Endothelial cell of umbilical vein (primary cell): ENCODE measurements at regions not wholly inside any gene's neighbourhood (a gene's known extent, or its start where the extent isn't known, plus 50 kb on each side); places are given as distances from the start of the nearest gene placed in this dataset.

ENCODE experiments used
- BruUV-seq: library from RNA; stranded (reverse); fragments of 400-500 nt; replicated peaks from 2 replicates; lab custom pipeline; 2021; lab: Mats Ljungman, UMichigan
- CTCF ChIA-PET: fragments of 300-600, 350-600 bp; sonication (Branson Sonifier 250); formaldehyde crosslinking; loops from one replicate; lab custom pipeline; 2021; ENCODE audit warnings: antibody characterized with exemption, inconsistent platforms; lab: Charles Lee
- POLR2A ChIA-PET: fragments of 300-600, 350-600 bp; sonication (Branson Sonifier 250); formaldehyde crosslinking; loops from one replicate; lab custom pipeline; 2021; ENCODE audit warnings: antibody characterized with exemption, inconsistent platforms; lab: Charles Lee
- DNase-seq: peaks from one replicate; pipeline ENCODE4 v3.0.0-alpha.2; 2011; ENCODE audit warnings: low read depth, low spot score
- FAIRE-seq: peaks from 2 replicates; lab custom pipeline; 2011; peaks lifted over from hg19 to GRCh38; lab: Jason Lieb, UNC
- H2AFZ ChIP-seq: 2 replicates; pipeline ENCODE4 v1.6.0; 2012; ENCODE audit warnings: low read depth, low read length, control low read depth, inconsistent platforms
- H3K27ac ChIP-seq: 2 replicates; pipeline ENCODE4 v1.5.1; 2011; ENCODE audit warnings: low read depth, mild to moderate bottlenecking, control low read depth, low read length, moderate library complexity; ENCODE audit not compliant: insufficient read depth
- H3K27me3 ChIP-seq, 2 experiments: 2 replicates each; pipeline versions ENCODE4 v1.6.0 to v1.6.1; 2011; ENCODE audit warnings: low read length in 2 of 2, mixed read lengths in 1 of 2; ENCODE audit not compliant: control insufficient read depth in 2 of 2, insufficient read depth in 2 of 2
- H3K36me3 ChIP-seq, 2 experiments: 2 replicates in 1 of 2; 3 replicates in 1 of 2; pipeline ENCODE4 v1.5.1; 2011; ENCODE audit warnings: low read length in 2 of 2, mild to moderate bottlenecking in 1 of 2, moderate library complexity in 1 of 2; ENCODE audit not compliant: control insufficient read depth in 2 of 2, insufficient read depth in 2 of 2; ENCODE audit errors: extremely low read depth in 1 of 2
- H3K4me1 ChIP-seq: 3 replicates; pipeline ENCODE4 v1.5.1; 2011; ENCODE audit warnings: mild to moderate bottlenecking, low read length; ENCODE audit not compliant: control insufficient read depth, insufficient read depth; ENCODE audit errors: extremely low read depth
- H3K4me2 ChIP-seq: 2 replicates; pipeline ENCODE4 v1.6.1; 2011; ENCODE audit warnings: low read length, control low read depth, mixed read lengths; ENCODE audit not compliant: insufficient read depth
- H3K4me3 ChIP-seq, 3 experiments: fragments of 200-600 bp in 1 of 3; sonication (generic), shearing (Covaris generic) in 1 of 3; replicated peaks in 1 of 3; 2 replicates each; pipeline ENCODE4 v1.5.1; 2011 to 2016; ENCODE audit warnings: control low read depth in 3 of 3, low read length in 3 of 3, mild to moderate bottlenecking in 2 of 3, inconsistent platforms in 1 of 3, low read depth in 1 of 3, moderate library complexity in 1 of 3; ENCODE audit not compliant: insufficient read depth in 1 of 3
- H3K79me2 ChIP-seq: 2 replicates; pipeline ENCODE4 v1.6.0; 2012; ENCODE audit warnings: low read length, inconsistent platforms; ENCODE audit not compliant: control insufficient read depth, insufficient read depth
- H3K9ac ChIP-seq: replicated peaks from 2 replicates; pipeline ENCODE3; 2011; ENCODE audit warnings: low read length, control low read depth; ENCODE audit not compliant: insufficient read depth; ENCODE audit errors: extremely low read depth
- H3K9me1 ChIP-seq: replicated peaks from 3 replicates; pipeline ENCODE4 v1.6.0; 2011; ENCODE audit warnings: mild to moderate bottlenecking, low read length; ENCODE audit not compliant: control insufficient read depth, insufficient read depth; ENCODE audit errors: extremely low read depth
- H3K9me3 ChIP-seq: replicated peaks from 2 replicates; pipeline ENCODE4 v1.5.1; 2012; ENCODE audit warnings: low read length, inconsistent platforms; ENCODE audit not compliant: control insufficient read depth, insufficient read depth
- H4K20me1 ChIP-seq: replicated peaks from 2 replicates; pipeline ENCODE3; 2011; ENCODE audit warnings: mild to moderate bottlenecking, low read length; ENCODE audit not compliant: control insufficient read depth, insufficient read depth; ENCODE audit errors: extremely low read depth
- CTCF ChIP-seq, 2 donors: IDR thresholded peaks; 1 replicate in 1 of 2; 2 replicates in 1 of 2; pipeline ENCODE4 v1.5.1; 2011; ENCODE audit warnings: low read length in 2 of 2, mild to moderate bottlenecking in 2 of 2, moderate library complexity in 2 of 2, control low read depth in 1 of 2, inconsistent platforms in 1 of 2, low read depth in 1 of 2; ENCODE audit not compliant: insufficient read depth in 1 of 2; ENCODE audit errors: extremely low read depth in 1 of 2
- EZH2 ChIP-seq: IDR thresholded peaks from 2 replicates; pipeline ENCODE4 v1.6.1; 2012; ENCODE audit warnings: borderline replicate concordance, low read depth, mild to moderate bottlenecking, moderate library complexity, low read length, inconsistent platforms; ENCODE audit not compliant: severe bottlenecking
- FOS ChIP-seq: IDR thresholded peaks from 2 replicates; pipeline ENCODE4 v1.6.1; 2011; ENCODE audit warnings: mild to moderate bottlenecking, low read length, moderate library complexity, borderline replicate concordance; ENCODE audit not compliant: insufficient read depth
- GATA2 ChIP-seq: IDR thresholded peaks from 2 replicates; pipeline ENCODE4 v1.7.0; 2011; ENCODE audit warnings: low read depth, mild to moderate bottlenecking, moderate library complexity, mixed read lengths, low read length; ENCODE audit not compliant: insufficient read length, insufficient read depth
- JUN ChIP-seq: IDR thresholded peaks from 2 replicates; pipeline ENCODE4 v1.6.1; 2011; ENCODE audit warnings: borderline replicate concordance, low read depth; ENCODE audit not compliant: insufficient read length, insufficient read depth
- MYC ChIP-seq: IDR thresholded peaks from one replicate; pipeline ENCODE4 v1.6.1; 2011; ENCODE audit warnings: mild to moderate bottlenecking, low read depth, low read length
- POLR2A ChIP-seq: IDR thresholded peaks from 2 replicates; pipeline ENCODE4 v1.6.1; 2012; ENCODE audit warnings: low read depth, mild to moderate bottlenecking, control low read depth, low read length
- POLR2AphosphoS5 ChIP-seq: IDR thresholded peaks from 2 replicates; pipeline ENCODE4 v1.6.1; 2012; ENCODE audit warnings: low read depth, mild to moderate bottlenecking, control low read depth, low read length, moderate library complexity; ENCODE audit not compliant: insufficient read depth
- dilution Hi-C: fragments of 300-500 bp; cut with MboI; formaldehyde crosslinking; loops from one replicate; pipeline ENCODE4 v1.15.0; 2019; ENCODE audit warnings: low sequenced_read_pairs; ENCODE audit not compliant: extremely low pct_ligation_motif_present
- intact Hi-C: fragments of 100-400 bp; cut with micrococcal nuclease; formaldehyde crosslinking; loops from one replicate; pipeline ENCODE4 v1.10.0; 2022
- TF ChIP-seq, protein P1 (sequence below): IDR thresholded peaks from 2 replicates; pipeline ENCODE4 v1.6.1; 2011; ENCODE audit not compliant: insufficient read depth, insufficient read length

- no peak overlapping the region for H3K9ac ChIP-seq
- no peaks in the 10 kb centered on the region for H4K20me1 ChIP-seq
- H3K27me3 ChIP-seq = no peaks in the 10 kb centered on the region
- dilution Hi-C loops (no loop called here), intact Hi-C loops (no loop called here)
- H3K27ac ChIP-seq = no peak overlapping the region
- POLR2A ChIA-PET = no interaction called here
- FAIRE-seq = no peak
- DNase-seq = no peak
- no peaks in the 10 kb centered on the region for H3K79me2 ChIP-seq
- H3K4me3 ChIP-seq = no peak overlapping the region
- no peak overlapping the region for H2AFZ ChIP-seq
- TF ChIP-seq EZH2 (no peak), MYC (no peak), JUN (no peak), FOS (no peak), POLR2AphosphoS5 (no peak), POLR2A (no peak), GATA2 (no peak), CTCF (IDR thresholded peaks at IDR 0.05; ENCODE audit: extremely low read depth in 1 of 2, insufficient read depth in 1 of 2, low read depth in 1 of 2, low read length in 2 of 2) (no peak)
- TF ChIP-seq, protein P1, sequence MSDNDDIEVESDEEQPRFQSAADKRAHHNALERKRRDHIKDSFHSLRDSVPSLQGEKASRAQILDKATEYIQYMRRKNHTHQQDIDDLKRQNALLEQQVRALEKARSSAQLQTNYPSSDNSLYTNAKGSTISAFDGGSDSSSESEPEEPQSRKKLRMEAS = no peak
- H3K9me3 ChIP-seq = no peaks in the 10 kb centered on the region
- H3K9me1 ChIP-seq = no peaks in the 10 kb centered on the region
- no peaks in the 10 kb centered on the region for H3K36me3 ChIP-seq
- BruUV-seq = no TSS peak
- no peaks in the 10 kb centered on the region for H3K4me1 ChIP-seq
- no peak overlapping the region for H3K4me2 ChIP-seq
- CTCF ChIA-PET = no interaction called here
Measured at GRCh38 chr13:110045202-110045601, 258.8 kb upstream of the IRS2 start.
